GM19467 (cell line): ENCODE measurements at regions not wholly inside any gene's neighbourhood (a gene's known extent, or its start where the extent isn't known, plus 50 kb on each side); places are given as distances from the start of the nearest gene placed in this dataset.
"Not testable (repeated sequence)": the region's sequence is repeated elsewhere in the genome, so short reads cannot be mapped to it uniquely, and the experiment has no call there.

Experiments used
- ATAC-seq: cut with Tn5 transposase; IDR thresholded peaks from one replicate; pipeline ENCODE4 v1.9.1; 2021; ENCODE audit warnings: mild to moderate bottlenecking, moderate library complexity; ENCODE audit not compliant: unreplicated experiment

DNA sequence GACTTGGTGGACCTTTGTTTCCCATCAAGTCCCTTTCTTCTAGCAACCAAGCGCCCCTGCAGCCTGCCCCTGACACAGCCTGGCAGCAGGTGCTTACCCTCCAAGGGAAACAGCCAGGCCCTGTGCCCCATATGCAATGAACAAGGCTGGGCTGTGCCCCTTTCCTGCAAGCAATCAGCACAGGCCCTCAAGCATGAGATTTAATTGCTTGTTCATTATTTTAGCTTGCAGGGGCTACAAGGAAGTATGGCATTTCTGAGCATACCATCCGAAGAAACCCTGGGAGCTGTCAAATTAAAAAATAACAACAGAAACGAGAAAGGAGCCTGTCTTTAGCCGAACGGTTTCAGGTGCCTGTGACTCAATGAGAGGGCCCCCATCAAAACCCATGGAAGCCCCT is 522.9 kb upstream of the ARID1B start:
- no peak for ATAC-seq

DNA sequence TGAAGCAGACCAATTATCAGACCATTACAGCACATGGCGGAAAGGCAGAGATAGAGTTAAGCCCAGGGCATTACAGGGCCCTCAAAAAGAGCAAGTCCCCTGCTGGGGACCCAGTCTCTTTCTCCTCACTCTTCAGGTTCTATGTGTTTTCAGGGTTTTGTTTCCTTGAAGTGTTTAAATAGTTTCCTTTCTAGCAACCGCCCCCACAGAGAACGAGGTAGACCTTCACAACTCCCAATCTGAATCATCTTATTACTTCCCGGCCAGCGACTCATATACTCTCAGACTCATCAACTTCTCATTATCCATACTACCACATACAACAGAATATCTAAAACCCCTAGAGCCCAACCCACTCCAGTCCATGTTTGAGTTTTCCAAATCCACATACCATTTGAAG is 526.6 kb upstream of the ARID1B start:
- no peak for ATAC-seq

- no peak for ATAC-seq
These were observed 535.0 kb upstream of the ARID1B start for GRCh38 chr6:156242206-156242605.

- ATAC-seq, result no peak
These were observed 546.0 kb upstream of the ARID1B start for GRCh38 chr6:156231026-156231765.

GRCh38 chr6:156219973-156220372 is 557.2 kb upstream of the ARID1B start:
- no peak for ATAC-seq

- no peak for ATAC-seq
These were observed 571.5 kb upstream of the ARID1B start for GRCh38 chr6:156205678-156206077.

- ATAC-seq, result no peak
These were observed 578.0 kb upstream of the ARID1B start for GRCh38 chr6:156199182-156199581.

GRCh38 chr6:156197513-156197912 is 579.7 kb upstream of the ARID1B start:
- no peak for ATAC-seq

DNA sequence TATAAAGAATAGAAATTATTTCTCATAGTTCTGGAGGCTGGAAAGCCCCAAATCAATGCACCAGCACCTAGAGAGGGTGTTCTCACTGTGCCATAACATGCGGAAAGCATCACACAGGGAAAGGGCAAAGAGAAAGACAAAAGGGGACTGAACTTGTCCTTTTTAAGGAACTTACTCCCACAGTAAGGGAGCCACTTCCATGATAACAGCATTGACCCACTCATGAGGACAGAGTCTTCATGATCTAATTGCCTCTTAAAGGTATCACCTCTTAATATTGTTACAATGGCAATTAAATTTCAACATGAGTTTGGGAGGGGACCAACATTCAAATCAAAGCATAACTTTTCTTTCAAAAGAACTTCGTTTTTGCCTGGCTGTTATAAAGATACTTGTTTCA is 582.2 kb upstream of the ARID1B start:
- ATAC-seq, result no peak

- no peak for ATAC-seq
These were observed 583.8 kb upstream of the ARID1B start for GRCh38 chr6:156193381-156193780.

GRCh38 chr6:156191895-156192294 is 585.3 kb upstream of the ARID1B start:
- ATAC-seq, result no peak

DNA sequence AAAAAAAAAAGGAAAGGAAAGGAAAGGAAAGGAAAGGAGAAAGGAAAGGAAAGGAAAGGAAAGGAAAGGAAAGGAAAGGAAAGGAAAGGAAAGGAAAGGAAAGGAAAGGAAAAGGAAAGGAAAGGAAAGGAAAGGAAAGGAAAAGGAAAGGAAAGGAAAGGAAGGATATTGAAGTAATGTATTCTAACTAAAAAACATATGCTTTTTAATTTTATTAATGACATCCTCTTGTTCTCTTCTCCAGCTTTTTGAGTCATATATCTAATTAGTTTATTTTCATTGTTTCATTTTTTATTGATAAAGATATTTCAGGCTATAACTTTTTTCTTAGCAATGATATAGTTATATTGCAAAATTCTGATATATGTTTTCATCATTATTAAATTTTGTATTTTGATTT is 585.8 kb upstream of the ARID1B start:
- ATAC-seq, result not testable (repeated sequence)

DNA sequence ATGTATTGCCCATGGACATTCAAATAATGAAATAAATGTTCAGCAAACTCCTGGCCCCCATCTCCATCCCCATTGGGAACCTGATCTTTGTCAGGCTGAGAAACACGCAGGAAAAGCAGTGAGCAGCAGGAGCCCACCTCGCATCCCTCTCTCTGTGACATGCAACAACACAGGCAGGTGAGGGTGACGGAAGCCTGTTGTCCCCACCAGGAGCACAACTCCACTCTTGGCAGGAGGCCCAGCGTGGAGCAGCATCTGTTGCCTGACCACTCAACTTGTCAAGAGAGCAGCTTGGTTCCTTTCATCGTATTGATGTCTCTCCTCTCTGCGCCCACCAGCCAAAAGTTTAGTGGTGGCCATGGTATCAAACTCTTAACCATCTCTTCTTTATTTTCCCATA is 586.9 kb upstream of the ARID1B start:
- ATAC-seq, result no peak

GRCh38 chr6:156189714-156190113 is 587.5 kb upstream of the ARID1B start:
- ATAC-seq, result no peak

GRCh38 chr6:156189195-156189594 is 588.0 kb upstream of the ARID1B start:
- ATAC-seq, result no peak

GRCh38 chr6:156185113-156185512 is 592.1 kb upstream of the ARID1B start:
- ATAC-seq, result no peak

GRCh38 chr6:156183678-156184077 is 593.5 kb upstream of the ARID1B start:
- ATAC-seq, result no peak

DNA sequence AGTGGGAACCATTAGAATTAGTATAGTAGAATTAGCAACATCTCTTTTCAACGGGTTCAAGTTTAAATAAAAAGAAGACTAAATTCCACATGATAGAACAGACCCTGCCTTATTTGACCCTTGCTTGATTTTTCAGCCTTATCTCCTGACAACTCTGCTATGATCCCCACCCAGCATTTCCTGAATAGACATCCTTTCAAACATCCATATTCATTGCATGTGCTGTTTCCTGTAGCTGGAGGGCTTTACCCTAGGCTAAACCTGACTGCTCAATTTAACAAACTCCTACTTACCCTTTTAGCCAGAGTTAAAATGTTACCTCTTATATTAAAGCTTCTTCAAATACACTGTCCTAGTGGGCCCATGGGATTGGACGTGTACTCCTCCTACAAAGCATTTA is 594.8 kb upstream of the ARID1B start:
- ATAC-seq, result no peak

DNA sequence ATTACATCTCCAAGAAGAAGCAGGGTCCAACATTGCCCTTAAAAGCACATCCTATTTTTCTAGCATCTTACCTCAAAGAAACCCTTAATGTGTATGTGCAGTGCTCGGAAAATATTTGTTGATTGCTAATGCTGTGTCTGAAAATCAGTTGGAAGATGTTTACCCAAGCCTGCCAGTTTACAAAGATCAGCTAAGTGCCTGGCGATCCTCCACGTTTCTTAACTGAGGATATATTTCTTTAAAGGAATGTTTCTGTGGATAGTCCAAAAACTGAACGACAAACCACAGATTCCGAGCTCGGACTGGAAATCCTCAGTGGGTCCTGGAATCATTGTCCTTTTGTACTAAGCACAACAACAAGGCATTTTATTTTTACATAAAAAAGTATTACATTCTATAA is 595.7 kb upstream of the ARID1B start:
- ATAC-seq, result no peak

GRCh38 chr6:156175971-156176421 is 601.2 kb upstream of the ARID1B start:
- ATAC-seq, result no peak

- ATAC-seq, result no peak
These were observed 601.7 kb upstream of the ARID1B start for GRCh38 chr6:156175433-156175832.

- no peak for ATAC-seq
These were observed 602.9 kb upstream of the ARID1B start for GRCh38 chr6:156174031-156174890.
